Muscle of leg (tissue), 3 donors: ENCODE measurements at regions not wholly inside any gene's neighbourhood (a gene's known extent, or its start where the extent isn't known, plus 50 kb on each side); places are given as distances from the start of the nearest gene placed in this dataset.

Experiments
- DNase-seq: peaks from one replicate; pipeline ENCODE4 v3.0.0; 2013
- H3K27ac ChIP-seq: one replicate; pipeline ENCODE4 v1.5.1; 2013; ENCODE audit warnings: mild to moderate bottlenecking, low read length, control low read depth
- H3K27me3 ChIP-seq: one replicate; pipeline ENCODE4 v1.6.1; 2013; ENCODE audit warnings: low read length; ENCODE audit not compliant: control insufficient read depth, insufficient read depth
- H3K36me3 ChIP-seq: one replicate; pipeline ENCODE4 v1.6.1; 2013; ENCODE audit warnings: low read length; ENCODE audit not compliant: control insufficient read depth, insufficient read depth
- H3K4me1 ChIP-seq: one replicate; pipeline ENCODE4 v1.6.1; 2013; ENCODE audit warnings: low read length; ENCODE audit not compliant: control insufficient read depth, insufficient read depth
- H3K4me3 ChIP-seq: one replicate; pipeline ENCODE4 v1.5.1; 2013; ENCODE audit warnings: low read length, control low read depth
- H3K9me3 ChIP-seq: replicated peaks from 2 replicates; pipeline ENCODE4 v1.6.1; 2013; ENCODE audit warnings: low read depth, low read length; ENCODE audit not compliant: control insufficient read depth
- WGBS: methylation state at CpG from one replicate; pipeline ENCODE4 v1.1.5; 2013; ENCODE audit warnings: missing lambda C conversion rate; ENCODE audit not compliant: insufficient coverage; 5-methylcytosine and 5-hydroxymethylcytosine counted together

GRCh38 chr9:675697-676370 is 165.7 kb upstream of the DMRT1 start:
- H3K4me1 ChIP-seq, result no peaks in the 10 kb centered on the region
- no peak for DNase-seq
- H3K4me3 ChIP-seq, result no peak overlapping the region
- no peaks in the 10 kb centered on the region for H3K9me3 ChIP-seq
- H3K27ac ChIP-seq, result no peak overlapping the region
- no peaks in the 10 kb centered on the region for H3K36me3 ChIP-seq
- 67% methylated on average over 1 of the region's 4 CpGs for WGBS
- no peaks in the 10 kb centered on the region for H3K27me3 ChIP-seq

- no peaks in the 10 kb centered on the region for H3K9me3 ChIP-seq
- no peaks in the 10 kb centered on the region for H3K36me3 ChIP-seq
- H3K4me1 ChIP-seq, result no peaks in the 10 kb centered on the region
- WGBS, result no CpG with 5 or more reads among the region's 3 CpGs
- DNase-seq, result no peak
- H3K4me3 ChIP-seq, result peak overlapping the region; percentile 18
- H3K27me3 ChIP-seq, result no peaks in the 10 kb centered on the region
- peak overlapping the region; percentile 54 for H3K27ac ChIP-seq
Measured at GRCh38 chr9:676780-677438, 164.6 kb upstream of the DMRT1 start.

GRCh38 chr9:677461-678097 is 163.9 kb upstream of the DMRT1 start:
- Histone ChIP-seq H3K36me3 (no peaks in the 10 kb centered on the region), H3K27me3 (no peaks in the 10 kb centered on the region), H3K4me1 (no peaks in the 10 kb centered on the region), H3K9me3 (no peaks in the 10 kb centered on the region), H3K27ac (peak overlapping the region; percentile 54), H3K4me3 (peak overlapping the region; percentile 18)
- peak; percentile 54 for DNase-seq
- 21% methylated on average over 7 of the region's 11 CpGs for WGBS

DNA sequence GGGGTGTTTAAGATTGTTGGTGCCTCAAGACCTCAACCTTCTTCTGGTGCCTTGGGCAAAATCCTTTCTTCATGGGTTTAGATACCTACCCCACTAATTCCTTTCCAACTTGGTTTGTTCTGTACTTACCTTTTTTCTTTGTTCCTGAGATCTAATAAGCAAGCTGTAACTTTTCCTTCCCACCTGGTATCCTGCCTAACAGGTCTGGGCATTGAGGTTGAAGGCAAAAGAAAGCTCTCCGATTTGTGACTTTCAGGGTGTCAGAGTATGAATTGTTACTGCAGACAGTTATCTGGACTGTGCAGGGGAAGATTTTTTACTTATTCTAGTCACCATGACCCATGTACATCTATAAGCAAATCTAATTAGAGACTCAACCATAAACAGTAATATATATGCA is 162.6 kb upstream of the DMRT1 start:
- no peak for DNase-seq
- H3K4me3 ChIP-seq, result no peak overlapping the region
- H3K4me1 ChIP-seq, result peaks cover 1% of the 10 kb centered on the region
- no peaks in the 10 kb centered on the region for H3K9me3 ChIP-seq
- H3K36me3 ChIP-seq, result no peaks in the 10 kb centered on the region
- no peak overlapping the region for H3K27ac ChIP-seq
- H3K27me3 ChIP-seq, result no peaks in the 10 kb centered on the region
- WGBS, result no CpG with 5 or more reads among the region's 1 CpG

DNA sequence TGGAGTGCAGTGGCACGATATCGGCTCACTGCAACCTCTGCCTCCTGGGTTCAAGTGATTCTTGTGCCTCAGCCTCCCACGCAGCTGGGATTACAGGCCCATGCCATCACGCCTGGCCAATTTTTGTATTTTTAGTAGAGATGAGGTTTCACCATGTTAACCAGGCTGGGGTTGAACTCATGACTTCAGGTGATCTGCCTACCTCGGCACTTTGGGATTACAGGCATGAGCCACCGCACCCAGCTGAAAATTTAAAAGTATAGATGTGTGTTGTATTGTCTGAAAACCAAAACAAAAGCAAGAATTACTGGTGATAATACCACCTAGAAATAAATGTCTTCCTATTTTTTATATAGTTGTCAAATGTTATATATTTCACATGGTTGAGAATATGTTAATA is 162.0 kb upstream of the DMRT1 start:
- Histone ChIP-seq H3K27ac (no peak overlapping the region), H3K4me3 (no peak overlapping the region), H3K27me3 (no peaks in the 10 kb centered on the region), H3K9me3 (no peaks in the 10 kb centered on the region), H3K4me1 (peaks cover 6% of the 10 kb centered on the region), H3K36me3 (no peaks in the 10 kb centered on the region)
- WGBS, result 96% methylated on average over 3 of the region's 6 CpGs
- no peak for DNase-seq

DNA sequence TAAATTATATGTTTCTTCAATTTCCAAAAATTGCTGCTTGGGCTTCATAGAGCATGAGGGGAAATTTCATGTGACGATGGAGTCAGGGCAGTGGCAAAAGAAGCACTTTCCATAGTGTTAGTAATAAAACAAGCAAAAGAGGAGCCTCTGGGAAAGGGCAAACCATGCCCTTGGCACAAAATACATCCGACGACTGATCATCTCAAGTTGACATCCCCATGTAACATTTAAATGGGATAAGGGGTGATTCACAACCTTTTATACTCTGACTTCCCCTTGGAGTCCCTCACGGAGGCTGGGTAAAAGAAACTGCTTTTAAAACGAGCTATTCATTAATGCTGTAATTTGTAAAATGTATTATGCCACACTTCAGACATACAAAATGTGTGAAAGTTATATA is 161.4 kb upstream of the DMRT1 start:
- Histone ChIP-seq H3K36me3 (no peaks in the 10 kb centered on the region), H3K9me3 (no peaks in the 10 kb centered on the region), H3K27me3 (no peaks in the 10 kb centered on the region), H3K27ac (no peak overlapping the region), H3K4me1 (peaks cover 7% of the 10 kb centered on the region), H3K4me3 (no peak overlapping the region)
- DNase-seq, result no peak
- 60% methylated on average over 1 of the region's 5 CpGs for WGBS

DNA sequence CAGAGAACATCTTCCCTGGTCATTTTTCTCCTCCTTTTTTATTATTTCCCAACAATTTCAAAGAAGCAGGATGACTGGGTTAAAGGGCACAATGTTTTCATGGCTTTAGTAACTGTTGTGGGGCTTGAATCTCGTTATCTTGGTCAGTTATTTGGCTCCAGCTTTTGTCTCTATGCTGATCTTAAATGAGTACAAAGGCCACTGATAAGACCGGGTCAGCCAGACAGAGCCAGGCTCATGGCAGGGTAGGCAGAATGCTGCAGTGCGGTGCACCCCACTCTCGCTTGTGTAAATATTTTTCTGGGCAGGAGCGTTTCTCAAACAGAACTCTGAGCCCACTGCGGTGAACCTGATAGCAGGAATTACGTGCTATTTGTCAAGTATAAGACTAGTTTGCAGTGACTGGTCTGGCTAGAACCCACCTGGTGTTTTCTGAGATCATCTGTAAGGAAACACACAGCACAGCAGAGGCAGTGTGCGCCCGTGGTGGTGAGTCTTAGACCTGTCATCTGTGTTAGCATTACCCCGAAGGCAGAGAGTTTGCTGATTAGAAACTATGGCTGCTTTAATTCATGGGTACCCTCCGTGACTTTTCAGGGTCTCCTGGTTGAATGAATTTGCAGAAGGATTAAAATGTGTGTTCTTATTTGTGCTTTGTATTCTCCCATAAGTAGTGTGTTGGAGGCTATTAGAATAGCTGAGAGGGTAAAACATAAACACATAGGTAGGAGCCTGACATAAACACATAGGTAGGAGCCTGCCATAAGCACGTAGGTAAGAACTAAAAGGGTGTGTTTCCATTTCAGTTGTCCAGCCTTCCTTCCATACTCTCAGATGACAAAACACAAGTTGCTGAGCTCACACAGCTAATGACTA is 158.6 kb upstream of the DMRT1 start:
- Histone ChIP-seq H3K9me3 (no peaks in the 10 kb centered on the region), H3K27me3 (no peaks in the 10 kb centered on the region), H3K4me3 (no peak overlapping the region), H3K36me3 (no peaks in the 10 kb centered on the region), H3K4me1 (peaks cover 7% of the 10 kb centered on the region), H3K27ac (no peak overlapping the region)
- WGBS, result 57% methylated on average over 11 of the region's 12 CpGs
- DNase-seq, result no peak

DNA sequence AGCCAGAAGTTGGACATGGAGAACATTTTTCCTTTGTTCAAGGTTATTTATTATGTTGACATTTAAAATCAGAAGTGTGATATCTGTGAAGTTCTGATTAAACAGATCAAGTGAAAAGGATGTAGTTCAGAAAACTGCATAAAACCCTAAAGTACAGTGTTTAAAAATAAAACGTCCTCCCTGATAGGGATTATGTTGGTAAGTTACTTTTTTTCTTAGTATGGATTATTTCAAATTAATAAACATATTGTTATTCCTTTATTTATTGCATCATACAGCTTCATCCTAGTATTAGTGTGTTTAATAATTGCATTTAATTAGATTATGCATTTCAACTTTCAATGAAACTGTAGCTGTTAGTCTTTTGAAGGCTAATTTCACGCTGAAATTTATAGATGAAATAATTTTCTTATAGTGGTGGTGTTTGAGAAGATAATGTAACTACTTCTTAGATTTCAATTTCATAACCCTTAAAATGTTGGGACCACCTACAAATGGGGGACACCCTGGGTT is 157.9 kb upstream of the DMRT1 start:
- no peaks in the 10 kb centered on the region for H3K9me3 ChIP-seq
- DNase-seq, result no peak
- H3K4me3 ChIP-seq, result no peak overlapping the region
- peak overlapping the region; percentile 81 for H3K27ac ChIP-seq
- H3K27me3 ChIP-seq, result no peaks in the 10 kb centered on the region
- H3K36me3 ChIP-seq, result no peaks in the 10 kb centered on the region
- H3K4me1 ChIP-seq, result peaks cover 7% of the 10 kb centered on the region
- WGBS, result no CpG with 5 or more reads among the region's 2 CpGs

GRCh38 chr9:684054-684890 is 157.2 kb upstream of the DMRT1 start:
- Histone ChIP-seq H3K4me3 (no peak overlapping the region), H3K4me1 (peaks cover 7% of the 10 kb centered on the region), H3K36me3 (no peaks in the 10 kb centered on the region), H3K27ac (peak overlapping the region; percentile 81), H3K27me3 (no peaks in the 10 kb centered on the region), H3K9me3 (no peaks in the 10 kb centered on the region)
- peak; percentile 77 for DNase-seq
- WGBS, result 28% methylated on average over 3 of the region's 9 CpGs
